ENCODE measurements at regions not wholly inside any gene's neighbourhood (a gene's known extent, or its start where the extent isn't known, plus 50 kb on each side); places are given as distances from the start of the nearest gene placed in this dataset.

GRCh38 chr20:55685841-55686240 is 319.5 kb downstream of the CBLN4 start (continued):
- TF ChIP-seq TSHZ2 (CRISPR knock-in tag; IDR thresholded peaks at IDR 0.05) (no peak), ZNF8 (CRISPR knock-in tag; IDR thresholded peaks at IDR 0.05) (no peak), CSDC2 (CRISPR knock-in tag; IDR thresholded peaks at IDR 0.05) (no peak), BACH2 (CRISPR knock-in tag; IDR thresholded peaks at IDR 0.05; ENCODE audit: borderline replicate concordance) (no peak)

- TF ChIP-seq ESRRG (CRISPR knock-in tag; IDR thresholded peaks at IDR 0.05): no peak
- no peak for TF ChIP-seq PATZ1 (CRISPR knock-in tag; IDR thresholded peaks at IDR 0.05; ENCODE audit: borderline replicate concordance)
- TF ChIP-seq TCF4 (CRISPR knock-in tag; IDR thresholded peaks at IDR 0.05; ENCODE audit: borderline replicate concordance): no peak
- no peak for TF ChIP-seq RARB (CRISPR knock-in tag; IDR thresholded peaks at IDR 0.05)
- no peak for TF ChIP-seq TSHZ2 (CRISPR knock-in tag; IDR thresholded peaks at IDR 0.05)
- TF ChIP-seq ZFP30 (CRISPR knock-in tag; IDR thresholded peaks at IDR 0.05): no peak
- no peak for TF ChIP-seq GLIS3 (CRISPR knock-in tag; IDR thresholded peaks at IDR 0.05)
- TF ChIP-seq ZNF8 (CRISPR knock-in tag; IDR thresholded peaks at IDR 0.05): no peak
- TF ChIP-seq ARNTL (CRISPR knock-in tag; IDR thresholded peaks at IDR 0.05; ENCODE audit: borderline replicate concordance, low read depth): no peak
- no peak for TF ChIP-seq OSR1 (CRISPR knock-in tag; IDR thresholded peaks at IDR 0.05)
- TF ChIP-seq CSDC2 (CRISPR knock-in tag; IDR thresholded peaks at IDR 0.05): no peak
- no peak for TF ChIP-seq ISL1 (CRISPR knock-in tag; IDR thresholded peaks at IDR 0.05)
- no peak for TF ChIP-seq BACH2 (CRISPR knock-in tag; IDR thresholded peaks at IDR 0.05; ENCODE audit: borderline replicate concordance)
- no peak for TF ChIP-seq CREB5 (CRISPR knock-in tag; IDR thresholded peaks at IDR 0.05; ENCODE audit: low read depth)
- no peak for TF ChIP-seq CSRNP3 (CRISPR knock-in tag; IDR thresholded peaks at IDR 0.05)
- TF ChIP-seq SNAI2 (CRISPR knock-in tag; IDR thresholded peaks at IDR 0.05): no peak
- ATAC-seq: no peak
These were observed 319.9 kb downstream of the CBLN4 start for GRCh38 chr20:55685425-55685824.

- TF ChIP-seq BACH2 (CRISPR knock-in tag; IDR thresholded peaks at IDR 0.05; ENCODE audit: borderline replicate concordance) (no peak), CSDC2 (CRISPR knock-in tag; IDR thresholded peaks at IDR 0.05) (no peak), ARNTL (CRISPR knock-in tag; IDR thresholded peaks at IDR 0.05; ENCODE audit: borderline replicate concordance, low read depth) (no peak), TSHZ2 (CRISPR knock-in tag; IDR thresholded peaks at IDR 0.05) (no peak), ZNF70 (CRISPR knock-in tag; IDR thresholded peaks at IDR 0.05) (no peak), TCF4 (CRISPR knock-in tag; IDR thresholded peaks at IDR 0.05; ENCODE audit: borderline replicate concordance) (no peak), ZNF565 (CRISPR knock-in tag; conservative IDR thresholded peaks at IDR 0.05; ENCODE audit: low read depth) (no peak), CREB5 (CRISPR knock-in tag; IDR thresholded peaks at IDR 0.05; ENCODE audit: low read depth) (no peak), ISL1 (CRISPR knock-in tag; IDR thresholded peaks at IDR 0.05) (no peak), SNAI2 (CRISPR knock-in tag; IDR thresholded peaks at IDR 0.05) (no peak), TOX (CRISPR knock-in tag; IDR thresholded peaks at IDR 0.05; ENCODE audit: borderline replicate concordance) (no peak), ZFP30 (CRISPR knock-in tag; IDR thresholded peaks at IDR 0.05) (no peak), OSR1 (CRISPR knock-in tag; IDR thresholded peaks at IDR 0.05) (no peak)
- no peak for ATAC-seq
These were observed 320.7 kb downstream of the CBLN4 start for GRCh38 chr20:55684578-55684977.

Data from SK-N-SH treated with all-trans-retinoic acid at 6 μM for 48 hours (cell line).